ENCODE measurements at regions not wholly inside any gene's neighbourhood (a gene's known extent, or its start where the extent isn't known, plus 50 kb on each side); places are given as distances from the start of the nearest gene placed in this dataset.

DNA sequence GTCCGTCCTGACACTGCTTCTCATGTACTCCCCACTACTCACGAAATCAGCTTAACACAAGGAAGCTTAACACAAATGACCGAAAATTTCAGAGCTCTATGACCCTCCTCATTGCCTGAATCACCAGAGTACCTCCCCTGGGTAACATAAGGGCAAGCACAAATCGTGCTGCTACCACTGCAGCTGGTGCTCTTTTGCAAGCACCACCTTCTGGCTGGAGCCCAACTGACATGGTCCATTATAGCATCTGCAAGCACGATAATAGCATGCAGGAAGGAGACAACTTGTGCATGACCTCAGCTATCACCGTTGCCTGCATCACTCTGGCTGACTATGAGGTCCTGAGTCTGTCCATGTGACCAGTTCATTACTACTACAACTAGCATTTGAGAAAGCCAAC is 308.0 kb downstream of the TEX13C start:
- no peak overlapping the region for H3K27ac ChIP-seq (ENCODE audit: low read depth, low read length)
- 51% methylated on average over 6 of the region's 6 CpGs for WGBS (ENCODE audit: insufficient coverage)
- no peaks in the 10 kb centered on the region for H3K27me3 ChIP-seq (ENCODE audit: control insufficient read depth, insufficient read depth, low read length)

DNA sequence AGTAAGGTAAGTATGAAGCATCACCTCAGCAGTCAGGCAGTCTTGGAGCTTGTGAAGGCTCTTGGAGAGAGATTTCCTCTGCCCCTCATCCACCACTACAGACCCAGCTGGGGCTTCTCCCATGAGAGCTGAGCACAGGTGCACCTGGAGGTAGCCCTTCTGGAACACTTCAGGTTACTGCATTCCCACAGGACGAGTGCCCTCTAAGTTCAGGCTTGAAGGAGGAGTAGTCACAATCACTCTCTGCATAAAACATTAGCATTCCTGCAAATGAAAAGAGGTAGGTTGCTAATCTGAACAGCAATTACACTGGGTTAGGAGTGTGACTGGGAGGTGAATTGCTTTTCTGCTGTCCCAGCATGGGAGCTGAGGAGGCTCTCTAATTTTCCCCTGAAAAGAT is 308.8 kb downstream of the TEX13C start:
- Histone ChIP-seq H3K4me1 (ENCODE audit: control insufficient read depth, insufficient read depth, low read length) (no peaks in the 10 kb centered on the region), H3K4me3 (ENCODE audit: low read depth, low read length) (no peak overlapping the region), H3K9me3 (ENCODE audit: control insufficient read depth, insufficient read depth, low read length) (no peaks in the 10 kb centered on the region), H3K27ac (ENCODE audit: low read depth, low read length) (no peak overlapping the region), H3K36me3 (ENCODE audit: control insufficient read depth, insufficient read depth, low read length) (no peaks in the 10 kb centered on the region), H3K27me3 (ENCODE audit: control insufficient read depth, insufficient read depth, low read length) (no peaks in the 10 kb centered on the region)
- DNase-seq (ENCODE audit: low read depth in 4 of 6, low spot score in 6 of 6) = no peak
- WGBS (ENCODE audit: insufficient coverage) = no CpG with 5 or more reads among the region's 1 CpG

More for the DNA sequence above, 308.0 kb downstream of the TEX13C start:
- Histone ChIP-seq H3K4me1 (ENCODE audit: control insufficient read depth, insufficient read depth, low read length) (no peaks in the 10 kb centered on the region), H3K36me3 (ENCODE audit: control insufficient read depth, insufficient read depth, low read length) (no peaks in the 10 kb centered on the region), H3K9me3 (ENCODE audit: control insufficient read depth, insufficient read depth, low read length) (no peaks in the 10 kb centered on the region), H3K4me3 (ENCODE audit: low read depth, low read length) (no peak overlapping the region)
- no peak for DNase-seq (ENCODE audit: low read depth in 4 of 6, low spot score in 6 of 6)

DNA sequence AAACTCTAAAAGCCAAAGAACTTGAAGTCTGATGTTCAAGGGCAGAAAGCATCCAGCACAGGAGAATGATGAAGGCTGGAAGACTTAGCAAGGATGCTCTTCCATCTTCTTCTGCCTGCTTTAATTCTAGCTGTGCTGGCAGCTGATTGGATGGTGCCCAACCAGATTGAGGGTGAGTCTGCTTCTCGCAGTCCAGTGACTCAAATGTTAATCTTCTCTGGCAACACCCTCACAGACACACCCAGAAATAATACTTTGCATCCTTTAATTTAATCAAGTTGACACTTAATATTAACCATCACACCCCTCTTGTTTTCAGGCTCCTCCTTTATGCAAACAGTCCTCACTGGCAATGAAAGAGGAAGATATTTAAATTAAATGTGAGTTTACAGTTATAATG is 321.7 kb downstream of the TEX13C start:
- Histone ChIP-seq H3K27me3 (ENCODE audit: control insufficient read depth, insufficient read depth, low read length) (no peaks in the 10 kb centered on the region), H3K9me3 (ENCODE audit: control insufficient read depth, insufficient read depth, low read length) (no peaks in the 10 kb centered on the region), H3K27ac (ENCODE audit: low read depth, low read length) (no peak overlapping the region), H3K36me3 (ENCODE audit: control insufficient read depth, insufficient read depth, low read length) (no peaks in the 10 kb centered on the region), H3K4me1 (ENCODE audit: control insufficient read depth, insufficient read depth, low read length) (no peaks in the 10 kb centered on the region), H3K4me3 (ENCODE audit: low read depth, low read length) (no peak overlapping the region)
- WGBS (ENCODE audit: insufficient coverage) = 63% methylated on average over 1 of the region's 1 CpG
- no peak for DNase-seq (ENCODE audit: low read depth in 4 of 6, low spot score in 6 of 6)

DNA sequence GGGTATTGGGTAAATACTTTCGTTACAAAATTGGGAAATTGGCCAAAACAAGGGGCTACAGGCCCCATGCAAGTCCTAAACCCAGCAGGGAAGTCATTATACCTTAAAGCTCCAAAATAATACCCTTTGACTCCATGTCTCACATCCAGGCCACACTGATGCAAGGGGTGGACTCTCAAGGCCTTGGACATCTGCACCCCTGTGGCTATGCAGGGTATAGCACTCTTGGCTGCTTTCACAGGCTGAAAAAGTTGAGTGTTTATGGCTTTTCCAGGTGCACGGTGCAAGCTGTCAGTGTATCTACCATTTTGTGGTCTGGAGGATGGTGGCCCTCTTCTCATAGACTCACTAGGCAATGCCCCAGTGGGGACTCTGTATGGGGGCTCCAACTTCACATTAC is 326.5 kb downstream of the TEX13C start:
- DNase-seq (ENCODE audit: low read depth in 4 of 6, low spot score in 6 of 6) = no peak
- Histone ChIP-seq H3K4me3 (ENCODE audit: low read depth, low read length) (no peak overlapping the region), H3K27ac (ENCODE audit: low read depth, low read length) (no peak overlapping the region), H3K36me3 (ENCODE audit: control insufficient read depth, insufficient read depth, low read length) (no peaks in the 10 kb centered on the region), H3K27me3 (ENCODE audit: control insufficient read depth, insufficient read depth, low read length) (no peaks in the 10 kb centered on the region), H3K9me3 (ENCODE audit: control insufficient read depth, insufficient read depth, low read length) (no peaks in the 10 kb centered on the region), H3K4me1 (ENCODE audit: control insufficient read depth, insufficient read depth, low read length) (no peaks in the 10 kb centered on the region)
- 75% methylated on average over 1 of the region's 2 CpGs for WGBS (ENCODE audit: insufficient coverage)

DNA sequence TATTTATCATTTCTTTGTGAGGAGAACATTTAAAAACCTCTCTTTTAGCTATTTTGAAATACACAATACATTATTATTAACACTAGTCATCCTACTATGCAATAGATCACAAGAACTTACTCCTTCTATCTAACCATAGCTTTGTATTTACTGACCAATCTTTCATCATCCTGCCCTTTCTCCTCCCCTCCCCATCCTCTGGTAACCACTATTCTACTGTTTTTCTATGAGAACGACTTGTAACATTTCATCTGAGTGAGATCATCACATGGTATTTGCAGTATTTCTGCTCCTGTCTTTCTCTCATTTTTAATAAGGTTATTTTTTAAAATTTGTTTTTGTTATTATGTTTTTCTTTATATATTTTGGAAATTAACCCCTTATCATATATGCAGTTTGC is 331.8 kb downstream of the TEX13C start:
- Histone ChIP-seq H3K4me1 (ENCODE audit: control insufficient read depth, insufficient read depth, low read length) (no peaks in the 10 kb centered on the region), H3K4me3 (ENCODE audit: low read depth, low read length) (no peak overlapping the region), H3K36me3 (ENCODE audit: control insufficient read depth, insufficient read depth, low read length) (no peaks in the 10 kb centered on the region), H3K27ac (ENCODE audit: low read depth, low read length) (no peak overlapping the region), H3K9me3 (ENCODE audit: control insufficient read depth, insufficient read depth, low read length) (no peaks in the 10 kb centered on the region), H3K27me3 (ENCODE audit: control insufficient read depth, insufficient read depth, low read length) (no peaks in the 10 kb centered on the region)
- no CpG with 5 or more reads among the region's 1 CpG for WGBS (ENCODE audit: insufficient coverage)
- no peak for DNase-seq (ENCODE audit: low read depth in 4 of 6, low spot score in 6 of 6)

DNA sequence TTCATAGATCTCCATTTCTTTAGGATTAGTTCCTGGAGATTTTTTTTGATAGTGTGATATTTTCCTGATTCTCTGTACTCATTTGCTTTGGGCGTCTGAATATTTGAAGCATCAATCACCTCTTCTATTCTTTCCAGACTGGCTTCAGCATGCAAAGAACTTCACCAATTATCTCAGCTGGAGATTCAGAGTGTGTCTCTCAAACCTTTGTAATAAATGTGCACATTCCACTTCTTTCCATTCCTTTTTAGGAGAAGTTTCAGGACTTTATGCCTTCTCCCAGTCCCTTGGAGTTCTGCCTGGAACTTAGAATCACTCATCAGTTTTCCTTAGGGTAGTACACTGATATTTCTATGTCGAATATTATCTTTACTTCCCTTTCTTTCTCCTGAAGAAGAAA is 334.8 kb downstream of the TEX13C start:
- no CpG with 5 or more reads among the region's 2 CpGs for WGBS (ENCODE audit: insufficient coverage)
- Histone ChIP-seq H3K4me3 (ENCODE audit: low read depth, low read length) (no peak overlapping the region), H3K27ac (ENCODE audit: low read depth, low read length) (no peak overlapping the region), H3K4me1 (ENCODE audit: control insufficient read depth, insufficient read depth, low read length) (no peaks in the 10 kb centered on the region), H3K27me3 (ENCODE audit: control insufficient read depth, insufficient read depth, low read length) (no peaks in the 10 kb centered on the region), H3K36me3 (ENCODE audit: control insufficient read depth, insufficient read depth, low read length) (no peaks in the 10 kb centered on the region), H3K9me3 (ENCODE audit: control insufficient read depth, insufficient read depth, low read length) (no peaks in the 10 kb centered on the region)
- DNase-seq (ENCODE audit: low read depth in 4 of 6, low spot score in 6 of 6) = no peak

DNA sequence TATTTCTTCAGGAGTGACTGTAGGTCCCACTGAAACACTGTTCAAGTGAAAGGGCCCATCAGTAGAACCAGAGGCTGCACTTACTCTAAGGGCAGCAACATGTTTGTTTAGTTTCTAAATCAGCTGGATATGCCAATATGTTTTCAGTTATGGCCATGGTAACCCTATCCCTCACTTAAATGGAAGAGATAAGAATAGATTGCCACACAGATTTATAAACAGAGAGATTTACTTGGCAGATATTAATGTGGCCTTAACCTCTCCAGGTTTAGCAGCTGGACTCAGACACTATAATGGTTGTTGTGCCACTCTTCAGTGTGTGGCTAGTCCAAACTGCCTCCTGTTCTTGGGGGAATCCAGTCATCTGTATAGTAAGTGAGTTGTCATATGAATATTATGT is 354.1 kb downstream of the TEX13C start:
- H3K4me3 ChIP-seq (ENCODE audit: low read depth, low read length) = no peak overlapping the region
- no peaks in the 10 kb centered on the region for H3K9me3 ChIP-seq (ENCODE audit: control insufficient read depth, insufficient read depth, low read length)
- no peaks in the 10 kb centered on the region for H3K36me3 ChIP-seq (ENCODE audit: control insufficient read depth, insufficient read depth, low read length)
- H3K27me3 ChIP-seq (ENCODE audit: control insufficient read depth, insufficient read depth, low read length) = no peaks in the 10 kb centered on the region
- no peaks in the 10 kb centered on the region for H3K4me1 ChIP-seq (ENCODE audit: control insufficient read depth, insufficient read depth, low read length)
- no peak overlapping the region for H3K27ac ChIP-seq (ENCODE audit: low read depth, low read length)
- DNase-seq (ENCODE audit: low read depth in 4 of 6, low spot score in 6 of 6) = no peak

DNA sequence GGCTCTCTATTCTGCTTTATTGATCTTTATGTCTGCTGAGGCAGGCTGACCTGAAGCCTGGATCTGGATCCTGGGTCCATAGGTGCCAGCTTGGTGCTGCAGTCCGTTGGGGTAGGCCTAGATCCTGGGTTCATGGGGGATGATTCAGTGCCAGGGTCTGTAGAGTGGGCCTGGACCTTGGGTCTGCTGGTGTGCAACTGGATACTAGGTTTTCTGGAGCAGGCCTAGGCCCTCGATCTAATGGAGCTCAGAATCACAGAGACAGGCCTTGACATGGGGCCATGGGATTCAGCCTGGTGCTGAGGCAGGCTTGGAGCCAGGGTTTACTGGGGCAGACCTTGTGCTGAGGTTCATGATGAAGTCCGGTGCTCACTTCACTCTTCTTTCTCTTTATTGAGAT is 358.6 kb downstream of the TEX13C start:
- 50% methylated on average over 3 of the region's 3 CpGs for WGBS (ENCODE audit: insufficient coverage)
- Histone ChIP-seq H3K27me3 (ENCODE audit: control insufficient read depth, insufficient read depth, low read length) (no peaks in the 10 kb centered on the region), H3K9me3 (ENCODE audit: control insufficient read depth, insufficient read depth, low read length) (no peaks in the 10 kb centered on the region), H3K36me3 (ENCODE audit: control insufficient read depth, insufficient read depth, low read length) (no peaks in the 10 kb centered on the region), H3K4me3 (ENCODE audit: low read depth, low read length) (no peak overlapping the region), H3K4me1 (ENCODE audit: control insufficient read depth, insufficient read depth, low read length) (no peaks in the 10 kb centered on the region), H3K27ac (ENCODE audit: low read depth, low read length) (no peak overlapping the region)
- DNase-seq (ENCODE audit: low read depth in 4 of 6, low spot score in 6 of 6) = no peak

DNA sequence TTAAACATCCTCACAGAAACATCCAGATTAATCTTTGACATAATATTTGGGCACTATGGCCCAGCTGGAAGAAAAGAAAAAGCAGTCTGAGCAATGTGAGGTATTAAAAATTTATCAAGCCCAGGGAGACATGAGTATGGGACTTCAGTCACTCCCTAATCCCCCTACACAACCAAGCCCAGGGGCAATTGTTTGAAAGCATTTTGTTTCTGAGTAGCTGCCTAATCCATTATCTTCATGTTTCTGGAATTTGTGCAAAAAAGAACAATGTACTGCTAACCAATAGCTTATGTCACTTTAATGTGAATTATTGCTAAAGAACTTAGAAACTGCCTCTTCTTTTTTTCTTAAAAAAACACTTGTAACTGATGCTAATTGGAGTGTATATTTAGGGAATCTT is 360.7 kb downstream of the TEX13C start:
- H3K9me3 ChIP-seq (ENCODE audit: control insufficient read depth, insufficient read depth, low read length) = no peaks in the 10 kb centered on the region
- no peak for DNase-seq (ENCODE audit: low read depth in 4 of 6, low spot score in 6 of 6)
- H3K36me3 ChIP-seq (ENCODE audit: control insufficient read depth, insufficient read depth, low read length) = no peaks in the 10 kb centered on the region
- H3K4me3 ChIP-seq (ENCODE audit: low read depth, low read length) = no peak overlapping the region
- H3K4me1 ChIP-seq (ENCODE audit: control insufficient read depth, insufficient read depth, low read length) = no peaks in the 10 kb centered on the region
- H3K27me3 ChIP-seq (ENCODE audit: control insufficient read depth, insufficient read depth, low read length) = no peaks in the 10 kb centered on the region
- H3K27ac ChIP-seq (ENCODE audit: low read depth, low read length) = no peak overlapping the region

DNA sequence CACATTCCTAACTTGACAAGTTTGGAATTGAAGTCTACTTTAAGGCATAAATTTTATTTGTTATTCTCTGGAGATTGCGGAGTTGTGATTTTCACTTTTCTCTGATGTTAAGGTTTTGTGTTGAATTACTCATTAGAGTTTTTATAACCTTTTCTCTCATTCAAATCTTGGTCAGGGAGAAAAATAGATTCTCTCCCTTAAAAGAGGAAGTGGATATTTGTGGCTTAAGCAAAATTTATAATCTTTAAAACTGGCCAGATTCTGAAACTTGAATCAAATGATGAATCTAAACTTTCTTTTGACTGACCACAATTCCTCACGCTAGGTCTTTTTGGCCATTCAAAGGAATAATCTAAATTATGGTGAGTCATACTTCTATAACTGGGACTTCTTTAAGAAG is 361.4 kb downstream of the TEX13C start:
- no peaks in the 10 kb centered on the region for H3K9me3 ChIP-seq (ENCODE audit: control insufficient read depth, insufficient read depth, low read length)
- H3K4me1 ChIP-seq (ENCODE audit: control insufficient read depth, insufficient read depth, low read length) = no peaks in the 10 kb centered on the region
- no peak overlapping the region for H3K27ac ChIP-seq (ENCODE audit: low read depth, low read length)
- H3K27me3 ChIP-seq (ENCODE audit: control insufficient read depth, insufficient read depth, low read length) = no peaks in the 10 kb centered on the region
- H3K4me3 ChIP-seq (ENCODE audit: low read depth, low read length) = no peak overlapping the region
- WGBS (ENCODE audit: insufficient coverage) = no CpG with 5 or more reads among the region's 2 CpGs
- no peaks in the 10 kb centered on the region for H3K36me3 ChIP-seq (ENCODE audit: control insufficient read depth, insufficient read depth, low read length)
- no peak for DNase-seq (ENCODE audit: low read depth in 4 of 6, low spot score in 6 of 6)

DNA sequence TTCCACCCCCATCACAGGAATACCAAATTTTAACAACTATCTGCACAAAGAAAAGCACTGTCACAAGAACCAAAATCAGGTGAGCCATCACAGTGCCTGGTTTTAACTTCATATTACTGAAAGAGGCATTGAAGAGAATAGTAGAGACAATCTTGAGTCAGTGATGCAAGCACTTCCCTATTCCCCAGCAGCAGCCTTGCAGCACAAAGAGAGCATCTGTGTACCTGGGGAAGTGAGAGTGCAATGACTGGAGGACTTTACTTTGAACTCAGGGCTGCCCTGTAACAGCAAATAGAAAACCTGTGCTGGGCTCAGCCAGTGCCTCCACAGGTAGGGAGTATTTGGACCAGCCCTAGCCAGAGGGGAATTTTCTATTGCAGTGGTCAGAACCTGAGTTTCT is 361.8 kb downstream of the TEX13C start:
- Histone ChIP-seq H3K4me3 (ENCODE audit: low read depth, low read length) (no peak overlapping the region), H3K4me1 (ENCODE audit: control insufficient read depth, insufficient read depth, low read length) (no peaks in the 10 kb centered on the region), H3K27me3 (ENCODE audit: control insufficient read depth, insufficient read depth, low read length) (no peaks in the 10 kb centered on the region), H3K36me3 (ENCODE audit: control insufficient read depth, insufficient read depth, low read length) (no peaks in the 10 kb centered on the region), H3K9me3 (ENCODE audit: control insufficient read depth, insufficient read depth, low read length) (no peaks in the 10 kb centered on the region), H3K27ac (ENCODE audit: low read depth, low read length) (no peak overlapping the region)
- no peak for DNase-seq (ENCODE audit: low read depth in 4 of 6, low spot score in 6 of 6)
